Trophoblast cell (in vitro differentiated cells and primary cell): ENCODE measurements at regions not wholly inside any gene's neighbourhood (a gene's known extent, or its start where the extent isn't known, plus 50 kb on each side); places are given as distances from the start of the nearest gene placed in this dataset.
A peak's percentile ranks its signal among the peaks of the same experiment; 100 is the strongest.

Experiments
- DNase-seq, 2 donors: peaks; one replicate each; pipeline ENCODE4 v3.0.0-alpha.2; 2016
- H2AFZ ChIP-seq: 2 replicates; pipeline ENCODE4 v1.6.1; 2013; ENCODE audit warnings: low read length, moderate library complexity, mild to moderate bottlenecking; ENCODE audit not compliant: insufficient read depth, poor library complexity
- H2AK5ac ChIP-seq: 2 replicates; pipeline ENCODE4 v1.6.1; 2013; ENCODE audit warnings: mild to moderate bottlenecking, low read length
- H2BK120ac ChIP-seq: 2 replicates; pipeline ENCODE4 v1.6.1; 2013; ENCODE audit warnings: low read length, mild to moderate bottlenecking, moderate library complexity; ENCODE audit not compliant: insufficient read depth, poor library complexity
- H2BK12ac ChIP-seq: 2 replicates; pipeline ENCODE4 v1.6.1; 2013; ENCODE audit warnings: mild to moderate bottlenecking, low read length, moderate library complexity
- H2BK5ac ChIP-seq: 2 replicates; pipeline ENCODE4 v1.6.1; 2013; ENCODE audit warnings: low read length, low read depth, moderate library complexity, mild to moderate bottlenecking; ENCODE audit not compliant: poor library complexity
- H3K14ac ChIP-seq: 2 replicates; pipeline ENCODE4 v1.6.1; 2013; ENCODE audit warnings: mild to moderate bottlenecking, low read length
- H3K18ac ChIP-seq: 2 replicates; pipeline ENCODE4 v1.6.1; 2013; ENCODE audit warnings: mild to moderate bottlenecking, low read length
- H3K23ac ChIP-seq: 2 replicates; pipeline ENCODE4 v1.6.1; 2013; ENCODE audit warnings: low read length
- H3K27ac ChIP-seq: 2 replicates; pipeline ENCODE4 v1.5.1; 2013; ENCODE audit warnings: low read depth, mild to moderate bottlenecking, inconsistent platforms, low read length, moderate library complexity
- H3K27me3 ChIP-seq: 2 replicates; pipeline ENCODE4 v1.6.1; 2013; ENCODE audit warnings: inconsistent platforms, mild to moderate bottlenecking, low read length, moderate library complexity; ENCODE audit not compliant: insufficient read depth
- H3K36me3 ChIP-seq, 2 experiments: 1 replicate in 1 of 2; 2 replicates in 1 of 2; pipeline ENCODE4 v1.6.1; 2013; ENCODE audit warnings: low read length in 2 of 2, mild to moderate bottlenecking in 2 of 2, moderate library complexity in 1 of 2; ENCODE audit not compliant: insufficient read depth in 2 of 2, control insufficient read depth in 1 of 2
- H3K4ac ChIP-seq: 2 replicates; pipeline ENCODE4 v1.6.1; 2013; ENCODE audit warnings: low read depth, mild to moderate bottlenecking, low read length, moderate library complexity
- H3K4me1 ChIP-seq, 2 experiments: 1 replicate in 1 of 2; 2 replicates in 1 of 2; pipeline ENCODE4 v1.6.1; 2013; ENCODE audit warnings: low read length in 2 of 2, mild to moderate bottlenecking in 2 of 2, moderate library complexity in 1 of 2; ENCODE audit not compliant: insufficient read depth in 2 of 2, control insufficient read depth in 1 of 2
- H3K4me2 ChIP-seq: 2 replicates; pipeline ENCODE4 v1.6.1; 2013; ENCODE audit warnings: inconsistent platforms, mild to moderate bottlenecking, low read length, moderate library complexity
- H3K4me3 ChIP-seq: 2 replicates; pipeline ENCODE4 v1.5.1; 2013; ENCODE audit warnings: mild to moderate bottlenecking, low read depth, low read length, inconsistent platforms
- H3K79me1 ChIP-seq: one replicate; pipeline ENCODE4 v1.6.1; 2013; ENCODE audit warnings: low read length
- H3K79me2 ChIP-seq: 2 replicates; pipeline ENCODE4 v1.6.1; 2013; ENCODE audit warnings: low read length, mild to moderate bottlenecking; ENCODE audit not compliant: control insufficient read depth, insufficient read depth, poor library complexity
- H3K9ac ChIP-seq: 2 replicates; pipeline ENCODE4 v1.6.1; 2013; ENCODE audit warnings: mild to moderate bottlenecking, low read length
- H3K9me3 ChIP-seq: 2 replicates; pipeline ENCODE4 v1.6.1; 2013; ENCODE audit warnings: low read depth, mild to moderate bottlenecking, control low read depth, inconsistent platforms, low read length; ENCODE audit not compliant: insufficient read depth
- H4K12ac ChIP-seq: 2 replicates; pipeline ENCODE4 v1.6.1; 2013; ENCODE audit warnings: low read depth, mild to moderate bottlenecking, low read length, moderate library complexity
- H4K8ac ChIP-seq: 2 replicates; pipeline ENCODE4 v1.6.1; 2013; ENCODE audit warnings: low read depth, mild to moderate bottlenecking, low read length, moderate library complexity
- H4K91ac ChIP-seq: one replicate; pipeline ENCODE4 v1.6.1; 2013; ENCODE audit warnings: low read depth, mild to moderate bottlenecking, low read length, moderate library complexity
- WGBS: extraction: QIAGEN DNeasy Blood & Tissue Kit; methylation state at CpG from one replicate; pipeline ENCODE4 v1.1.7; 2013; ENCODE audit warnings: missing lambda C conversion rate; ENCODE audit not compliant: insufficient read length, insufficient coverage; ENCODE audit errors: extremely low coverage; 5-methylcytosine and 5-hydroxymethylcytosine counted together

DNA sequence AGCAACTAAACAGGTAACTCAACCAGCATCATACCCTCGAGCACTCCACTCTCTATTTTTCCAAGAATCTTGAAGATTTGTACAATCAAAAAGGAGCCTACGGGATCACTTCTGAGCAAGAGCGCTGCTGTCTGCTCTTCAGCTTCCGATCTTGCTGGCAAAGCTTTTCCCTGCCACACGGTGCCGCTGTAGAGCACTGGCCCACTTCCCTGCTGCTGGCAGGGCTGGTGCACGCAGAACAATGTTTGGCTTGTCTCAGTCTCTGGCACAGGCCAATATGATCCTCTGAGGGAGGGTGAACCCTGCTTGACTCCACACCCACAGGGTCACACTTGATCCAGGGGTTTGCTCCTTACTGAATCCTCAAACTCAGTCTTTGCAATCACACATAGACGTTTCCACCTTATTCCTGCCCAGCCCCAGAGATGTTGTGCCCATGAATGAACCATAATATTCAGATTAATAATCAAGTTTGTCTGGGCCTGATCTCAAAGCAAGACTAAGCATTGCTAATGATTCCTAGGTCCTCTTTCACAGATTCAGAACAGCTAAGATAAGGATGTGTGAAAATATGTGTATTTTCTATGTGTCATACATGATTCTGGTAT lies 536.6 kb downstream of the SOX6 start:
- H3K4me1 ChIP-seq = peaks cover 0 to 4% of the 10 kb centered on the region in 2 experiments
- no peak overlapping the region for H3K27ac ChIP-seq
- H3K4me2 ChIP-seq = no peak overlapping the region
- H3K9ac ChIP-seq = no peak overlapping the region
- no peak overlapping the region for H4K12ac ChIP-seq
- no peak overlapping the region for H2BK12ac ChIP-seq
- H3K4ac ChIP-seq = no peak overlapping the region
- H4K91ac ChIP-seq = no peak overlapping the region
- H3K4me3 ChIP-seq = no peak overlapping the region
- no peak overlapping the region for H3K18ac ChIP-seq
- no peaks in the 10 kb centered on the region for H3K27me3 ChIP-seq
- no peak overlapping the region for H2AFZ ChIP-seq
- no peaks in the 10 kb centered on the region for H3K9me3 ChIP-seq
- H4K8ac ChIP-seq = no peak overlapping the region
- no peaks in the 10 kb centered on the region for H3K36me3 ChIP-seq
- H2BK5ac ChIP-seq = no peak overlapping the region
- no peak overlapping the region for H2BK120ac ChIP-seq
- no peak overlapping the region for H3K14ac ChIP-seq
- no peaks in the 10 kb centered on the region for H3K79me2 ChIP-seq
- H3K79me1 ChIP-seq = no peaks in the 10 kb centered on the region
- no CpG with 5 or more reads among the region's 8 CpGs for WGBS
- peak; percentile 47 to 78 for DNase-seq
- no peak overlapping the region for H2AK5ac ChIP-seq
- H3K23ac ChIP-seq = no peak overlapping the region

DNA sequence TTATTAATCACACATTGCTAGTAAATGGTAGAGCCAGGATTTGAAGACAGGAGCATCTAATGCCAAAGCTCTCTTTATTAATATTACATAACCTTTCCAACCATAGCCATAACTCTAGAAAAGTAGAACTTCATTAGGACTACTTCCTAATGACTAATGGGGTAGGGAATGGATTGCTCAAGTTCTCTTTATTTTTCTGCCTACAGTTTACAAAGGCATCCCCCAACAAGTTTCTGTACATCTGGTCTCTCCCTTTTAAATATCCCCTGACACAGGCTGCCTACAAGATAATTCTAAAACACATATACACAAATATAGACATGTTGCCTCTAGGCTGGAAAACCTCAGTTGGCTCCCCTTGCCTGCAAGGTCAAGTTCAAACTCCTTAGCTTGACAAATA lies 534.9 kb downstream of the SOX6 start:
- Histone ChIP-seq H3K23ac (no peak overlapping the region), H3K36me3 (no peaks in the 10 kb centered on the region), H2BK12ac (no peak overlapping the region), H4K8ac (no peak overlapping the region), H3K14ac (no peak overlapping the region), H3K4me3 (no peak overlapping the region), H3K9me3 (no peaks in the 10 kb centered on the region), H3K18ac (no peak overlapping the region), H3K4ac (no peak overlapping the region), H3K79me2 (no peaks in the 10 kb centered on the region), H3K9ac (no peak overlapping the region), H3K4me1 (peaks cover 1 to 10% of the 10 kb centered on the region in 2 experiments), H2AFZ (no peak overlapping the region), H2BK120ac (no peak overlapping the region), H3K27ac (no peak overlapping the region), H2BK5ac (no peak overlapping the region), H2AK5ac (no peak overlapping the region), H3K4me2 (no peak overlapping the region), H4K12ac (no peak overlapping the region), H4K91ac (no peak overlapping the region), H3K79me1 (peaks cover 3% of the 10 kb centered on the region), H3K27me3 (no peaks in the 10 kb centered on the region)
- no peak for DNase-seq

- Histone ChIP-seq H2AK5ac (no peak overlapping the region), H3K36me3 (no peaks in the 10 kb centered on the region), H2AFZ (no peak overlapping the region), H4K12ac (no peak overlapping the region), H3K27me3 (no peaks in the 10 kb centered on the region), H3K9me3 (no peaks in the 10 kb centered on the region), H3K4me2 (no peak overlapping the region), H2BK5ac (no peak overlapping the region), H3K18ac (no peak overlapping the region), H4K91ac (no peak overlapping the region), H3K79me1 (peaks cover 11% of the 10 kb centered on the region), H3K4me3 (no peak overlapping the region), H3K4ac (no peak overlapping the region), H4K8ac (no peak overlapping the region), H2BK12ac (no peak overlapping the region), H3K23ac (no peak overlapping the region), H3K79me2 (no peaks in the 10 kb centered on the region), H3K14ac (no peak overlapping the region), H3K9ac (no peak overlapping the region), H3K27ac (no peak overlapping the region), H2BK120ac (no peak overlapping the region), H3K4me1 (peaks cover 6 to 11% of the 10 kb centered on the region in 2 experiments)
- no peak for DNase-seq
- WGBS = no CpG with 5 or more reads among the region's 1 CpG
Observed at GRCh38 chr11:15824060-15824459, 532.3 kb downstream of the SOX6 start.

DNA sequence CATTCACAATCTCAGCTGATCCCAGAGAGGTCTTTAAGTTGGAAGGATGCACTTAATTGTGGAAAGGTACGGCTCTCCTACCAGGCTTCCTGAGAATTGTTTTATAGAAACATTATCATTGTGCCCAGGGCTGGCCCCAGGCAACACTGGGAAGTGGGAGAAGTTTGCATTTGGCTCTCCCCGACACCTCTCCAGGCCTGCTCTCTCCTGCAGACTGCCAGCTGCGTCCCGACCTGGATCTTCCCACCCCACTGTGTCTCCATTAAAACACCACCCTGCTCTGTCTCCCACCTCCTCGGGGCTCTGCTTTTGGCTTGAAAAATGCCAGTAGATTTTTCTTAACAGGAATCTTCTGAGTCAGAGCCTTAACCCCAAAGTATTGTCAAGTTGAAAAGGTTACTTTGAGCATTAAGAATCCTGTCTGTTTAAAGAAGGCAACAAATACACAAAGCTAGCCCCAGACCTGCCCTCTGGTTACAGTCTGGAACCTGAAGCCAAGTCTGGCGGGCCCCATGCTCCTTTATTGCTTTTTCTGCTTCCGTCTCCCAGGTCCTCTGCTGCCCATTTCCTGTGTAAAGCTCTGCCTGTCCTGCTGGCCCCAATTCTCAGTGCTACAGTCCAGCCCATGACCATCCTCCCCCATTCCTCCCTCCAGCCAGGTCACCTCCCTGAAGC lies 530.2 kb downstream of the SOX6 start:
- Histone ChIP-seq H3K9me3 (no peaks in the 10 kb centered on the region), H3K4me1 (peaks cover 6 to 11% of the 10 kb centered on the region in 2 experiments), H3K4me3 (no peak overlapping the region), H2BK5ac (peak overlapping the region; percentile 89), H3K4ac (no peak overlapping the region), H4K12ac (no peak overlapping the region), H2AFZ (no peak overlapping the region), H3K9ac (no peak overlapping the region), H3K18ac (no peak overlapping the region), H3K79me2 (no peaks in the 10 kb centered on the region), H3K4me2 (no peak overlapping the region), H3K14ac (peak overlapping the region; percentile 43), H3K36me3 (no peaks in the 10 kb centered on the region), H3K23ac (no peak overlapping the region), H3K27me3 (no peaks in the 10 kb centered on the region), H2AK5ac (peak overlapping the region; percentile 24), H4K8ac (no peak overlapping the region), H4K91ac (peak overlapping the region; percentile 94), H3K79me1 (peaks cover 11% of the 10 kb centered on the region), H2BK120ac (peak overlapping the region; percentile 21), H3K27ac (peak overlapping the region; percentile 86), H2BK12ac (peak overlapping the region; percentile 61)
- no CpG with 5 or more reads among the region's 7 CpGs for WGBS
- no peak for DNase-seq
